H9 (cell line): ENCODE measurements at regions not wholly inside any gene's neighbourhood (a gene's known extent, or its start where the extent isn't known, plus 50 kb on each side); places are given as distances from the start of the nearest gene placed in this dataset.

Experiments used
- DNase-seq: peaks from one replicate; pipeline ENCODE4 v3.0.0-alpha.2; 2017
- H2AFZ ChIP-seq: one replicate; pipeline ENCODE4 v1.6.1; 2013; ENCODE audit warnings: mild to moderate bottlenecking, low read length, control low read depth, moderate library complexity
- H2AK5ac ChIP-seq: 2 replicates; pipeline ENCODE4 v1.6.1; 2013; ENCODE audit warnings: low read length, control low read depth, mixed read lengths; ENCODE audit not compliant: insufficient read length
- H2BK120ac ChIP-seq: one replicate; pipeline ENCODE4 v1.6.1; 2013; ENCODE audit warnings: low read depth, mild to moderate bottlenecking, low read length, control low read depth, inconsistent platforms; ENCODE audit not compliant: poor library complexity, severe bottlenecking
- H2BK12ac ChIP-seq: 2 replicates; pipeline ENCODE4 v1.6.1; 2013; ENCODE audit warnings: low read length, control low read depth, mixed read lengths, low read depth; ENCODE audit not compliant: insufficient read length
- H2BK15ac ChIP-seq: 2 replicates; pipeline ENCODE4 v1.6.1; 2013; ENCODE audit warnings: low read depth, low read length, control low read depth
- H2BK20ac ChIP-seq: one replicate; pipeline ENCODE4 v1.6.1; 2013; ENCODE audit warnings: low read depth, mild to moderate bottlenecking, low read length, control low read depth, inconsistent platforms; ENCODE audit not compliant: poor library complexity, severe bottlenecking
- H2BK5ac ChIP-seq: 2 replicates; pipeline ENCODE4 v1.6.1; 2013; ENCODE audit warnings: low read length, control low read depth, mixed read lengths; ENCODE audit not compliant: insufficient read length
- H3K14ac ChIP-seq: 2 replicates; pipeline ENCODE4 v1.6.1; 2013; ENCODE audit warnings: low read length, control low read depth; ENCODE audit not compliant: insufficient read depth
- H3K18ac ChIP-seq: 2 replicates; pipeline ENCODE4 v1.6.1; 2013; ENCODE audit warnings: low read depth, mild to moderate bottlenecking, mixed read lengths, low read length, control low read depth; ENCODE audit not compliant: insufficient read length
- H3K23ac ChIP-seq: 2 replicates; pipeline ENCODE4 v1.6.1; 2013; ENCODE audit warnings: low read length, control low read depth, mixed read lengths, low read depth; ENCODE audit not compliant: insufficient read length
- H3K23me2 ChIP-seq: 2 replicates; pipeline ENCODE4 v1.6.1; 2013; ENCODE audit warnings: low read depth, mild to moderate bottlenecking, mixed read lengths, low read length, control low read depth; ENCODE audit not compliant: insufficient read length, poor library complexity, severe bottlenecking
- H3K27ac ChIP-seq: 2 replicates; pipeline ENCODE4 v1.5.1; 2013; ENCODE audit warnings: low read length, control low read depth, mixed read lengths, low read depth; ENCODE audit not compliant: insufficient read length
- H3K27me3 ChIP-seq: 2 replicates; pipeline ENCODE4 v1.6.1; 2013; ENCODE audit warnings: low read length, control low read depth, inconsistent platforms; ENCODE audit not compliant: insufficient read depth
- H3K4ac ChIP-seq: 2 replicates; pipeline ENCODE4 v1.6.1; 2013; ENCODE audit warnings: low read depth, mild to moderate bottlenecking, control low read depth, inconsistent platforms, low read length, moderate library complexity
- H3K4me1 ChIP-seq: 2 replicates; pipeline ENCODE4 v1.6.1; 2013; ENCODE audit warnings: low read length, control low read depth, inconsistent platforms; ENCODE audit not compliant: insufficient read depth
- H3K4me2 ChIP-seq: 2 replicates; pipeline ENCODE4 v1.6.1; 2013; ENCODE audit warnings: low read length, control low read depth, mixed read lengths; ENCODE audit not compliant: insufficient read length, insufficient read depth
- H3K56ac ChIP-seq: 2 replicates; pipeline ENCODE4 v1.6.1; 2013; ENCODE audit warnings: low read depth, mild to moderate bottlenecking, mixed read lengths, low read length, control low read depth; ENCODE audit not compliant: insufficient read length
- H3K79me1 ChIP-seq: 2 replicates; pipeline ENCODE4 v1.6.1; 2013; ENCODE audit warnings: low read depth, mild to moderate bottlenecking, moderate library complexity, low read length, control low read depth, inconsistent platforms; ENCODE audit not compliant: insufficient read depth, poor library complexity, severe bottlenecking
- H3K79me2 ChIP-seq: 2 replicates; pipeline ENCODE4 v1.6.1; 2013; ENCODE audit warnings: low read length, control low read depth, inconsistent platforms; ENCODE audit not compliant: insufficient read depth
- H3K9ac ChIP-seq: 2 replicates; pipeline ENCODE4 v1.6.1; 2013; ENCODE audit warnings: low read length, control low read depth, mixed read lengths; ENCODE audit not compliant: insufficient read length; ENCODE audit errors: extremely low read depth
- H3K9me3 ChIP-seq: one replicate; pipeline ENCODE4 v1.6.1; 2013; ENCODE audit warnings: low read depth, low read length, inconsistent platforms; ENCODE audit not compliant: control insufficient read depth
- H3T11ph ChIP-seq: one replicate; pipeline ENCODE4 v1.6.1; 2013; ENCODE audit warnings: mild to moderate bottlenecking, low read length, control low read depth, inconsistent platforms
- H4K20me1 ChIP-seq: one replicate; pipeline ENCODE4 v1.6.1; 2013; ENCODE audit not compliant: control insufficient read depth, insufficient read length, insufficient read depth
- H4K5ac ChIP-seq: 2 replicates; pipeline ENCODE4 v1.6.1; 2013; ENCODE audit warnings: low read depth, mild to moderate bottlenecking, mixed read lengths, low read length, control low read depth; ENCODE audit not compliant: insufficient read length
- H4K8ac ChIP-seq: replicated peaks from 2 replicates; pipeline ENCODE4 v1.6.1; 2013; ENCODE audit warnings: low read length, control low read depth, mixed read lengths, low read depth; ENCODE audit not compliant: insufficient read length
- H4K91ac ChIP-seq: 2 replicates; pipeline ENCODE4 v1.6.1; 2013; ENCODE audit warnings: low read depth, mild to moderate bottlenecking, moderate library complexity, mixed read lengths, low read length, control low read depth; ENCODE audit not compliant: insufficient read length
- H3K27ac Mint-ChIP-seq, 3 experiments: 2 replicates in 2 of 3; 3 replicates in 1 of 3; pipeline ENCODE4 v1.8.0; 2020 to 2021; ENCODE audit warnings: mixed read lengths in 3 of 3, mild to moderate bottlenecking in 1 of 3, moderate library complexity in 1 of 3
- H3K27me3 Mint-ChIP-seq: 2 replicates; pipeline ENCODE4 v1.8.0; 2021; ENCODE audit warnings: low read depth, mild to moderate bottlenecking, moderate library complexity, mixed read lengths
- H3K36me3 Mint-ChIP-seq, 3 experiments: 2 replicates in 2 of 3; 3 replicates in 1 of 3; pipeline ENCODE4 v1.8.0; 2020 to 2021; ENCODE audit warnings: low read depth in 3 of 3, mixed read lengths in 3 of 3; ENCODE audit not compliant: insufficient read depth in 1 of 3
- H3K4me1 Mint-ChIP-seq, 2 experiments: 2 replicates each; pipeline ENCODE4 v1.8.0; 2020; ENCODE audit warnings: mixed read lengths in 2 of 2
- H3K4me3 Mint-ChIP-seq, 2 experiments: 2 replicates in 1 of 2; 3 replicates in 1 of 2; pipeline ENCODE4 v1.8.0; 2020 to 2021; ENCODE audit warnings: mild to moderate bottlenecking in 2 of 2, mixed read lengths in 2 of 2, moderate library complexity in 1 of 2
- H3K9me3 Mint-ChIP-seq, 2 experiments: 2 replicates in 1 of 2; 3 replicates in 1 of 2; pipeline ENCODE4 v1.8.0; 2020; ENCODE audit warnings: mild to moderate bottlenecking in 2 of 2, mixed read lengths in 2 of 2, moderate library complexity in 1 of 2
- WGBS: extraction: QIAGEN DNeasy Blood & Tissue Kit; methylation state at CpG from one replicate; pipeline ENCODE4 v1.1.7; 2013; ENCODE audit warnings: missing lambda C conversion rate, low lambda C conversion rate, mixed read lengths; ENCODE audit not compliant: insufficient read length; ENCODE audit errors: extremely low coverage; 5-methylcytosine and 5-hydroxymethylcytosine counted together
- TF ChIP-seq, protein P1 (sequence below): fragments of 200-600 bp; sonication (generic); conservative IDR thresholded peaks from 3 replicates; pipeline ENCODE4 v1.8.0; 2021; ENCODE audit warnings: antibody characterized with exemption, mild to moderate bottlenecking

DNA sequence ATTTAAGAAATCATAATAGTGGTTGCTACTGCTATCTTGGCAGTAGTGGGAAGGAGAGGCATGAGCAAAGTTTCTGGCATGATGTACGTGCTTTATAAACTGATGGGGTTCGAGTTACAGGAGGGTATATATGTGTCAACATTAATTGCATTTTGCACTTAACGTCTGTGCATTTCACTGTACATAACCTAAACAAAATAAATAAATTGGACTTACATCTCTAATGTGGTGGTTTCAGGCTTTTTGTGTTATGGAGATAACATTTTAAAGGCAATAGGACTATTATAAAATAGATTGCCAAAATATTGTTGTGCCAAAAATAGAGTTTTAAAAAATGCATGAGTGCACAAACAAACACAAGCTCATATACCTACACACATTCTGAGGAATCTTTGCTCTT is 1001.1 kb upstream of the GJE1 start:
- H3K27me3 ChIP-seq, result no peaks in the 10 kb centered on the region
- no peaks in the 10 kb centered on the region for H3K79me2 ChIP-seq
- no peak overlapping the region for H3K56ac ChIP-seq
- H2BK5ac ChIP-seq, result no peak overlapping the region
- no CpG with 5 or more reads among the region's 3 CpGs for WGBS
- H4K20me1 ChIP-seq, result no peaks in the 10 kb centered on the region
- H3T11ph ChIP-seq, result no peak overlapping the region
- H3K9ac ChIP-seq, result no peak overlapping the region
- no peaks in the 10 kb centered on the region for H3K9me3 ChIP-seq
- no peak overlapping the region for H4K8ac ChIP-seq
- H2BK120ac ChIP-seq, result no peak overlapping the region
- H3K4me1 ChIP-seq, result no peaks in the 10 kb centered on the region
- TF ChIP-seq, protein P1, sequence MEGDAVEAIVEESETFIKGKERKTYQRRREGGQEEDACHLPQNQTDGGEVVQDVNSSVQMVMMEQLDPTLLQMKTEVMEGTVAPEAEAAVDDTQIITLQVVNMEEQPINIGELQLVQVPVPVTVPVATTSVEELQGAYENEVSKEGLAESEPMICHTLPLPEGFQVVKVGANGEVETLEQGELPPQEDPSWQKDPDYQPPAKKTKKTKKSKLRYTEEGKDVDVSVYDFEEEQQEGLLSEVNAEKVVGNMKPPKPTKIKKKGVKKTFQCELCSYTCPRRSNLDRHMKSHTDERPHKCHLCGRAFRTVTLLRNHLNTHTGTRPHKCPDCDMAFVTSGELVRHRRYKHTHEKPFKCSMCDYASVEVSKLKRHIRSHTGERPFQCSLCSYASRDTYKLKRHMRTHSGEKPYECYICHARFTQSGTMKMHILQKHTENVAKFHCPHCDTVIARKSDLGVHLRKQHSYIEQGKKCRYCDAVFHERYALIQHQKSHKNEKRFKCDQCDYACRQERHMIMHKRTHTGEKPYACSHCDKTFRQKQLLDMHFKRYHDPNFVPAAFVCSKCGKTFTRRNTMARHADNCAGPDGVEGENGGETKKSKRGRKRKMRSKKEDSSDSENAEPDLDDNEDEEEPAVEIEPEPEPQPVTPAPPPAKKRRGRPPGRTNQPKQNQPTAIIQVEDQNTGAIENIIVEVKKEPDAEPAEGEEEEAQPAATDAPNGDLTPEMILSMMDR, result no peak
- H3K4me1 Mint-ChIP-seq, result no peaks in the 10 kb centered on the region
- no peak overlapping the region for H3K18ac ChIP-seq
- no peak overlapping the region for H3K23ac ChIP-seq
- no peak for DNase-seq
- no peaks in the 10 kb centered on the region; a peak in 1 of 5 replicates for H3K9me3 Mint-ChIP-seq
- H3K14ac ChIP-seq, result no peak overlapping the region
- H3K27me3 Mint-ChIP-seq, result no peaks in the 10 kb centered on the region
- no peak overlapping the region for H3K4me2 ChIP-seq
- no peaks in the 10 kb centered on the region; a peak in 2 of 7 replicates for H3K36me3 Mint-ChIP-seq
- H3K27ac Mint-ChIP-seq, result no peak overlapping the region
- no peak overlapping the region for H3K27ac ChIP-seq
- no peak overlapping the region for H2AFZ ChIP-seq
- H3K4me3 Mint-ChIP-seq, result no peak overlapping the region
- no peak overlapping the region for H2BK20ac ChIP-seq
- no peaks in the 10 kb centered on the region for H3K23me2 ChIP-seq
- no peak overlapping the region for H2BK15ac ChIP-seq
- H4K5ac ChIP-seq, result no peak overlapping the region
- no peak overlapping the region for H4K91ac ChIP-seq
- no peak overlapping the region for H2AK5ac ChIP-seq
- no peak overlapping the region for H2BK12ac ChIP-seq
- H3K4ac ChIP-seq, result no peak overlapping the region
- H3K79me1 ChIP-seq, result no peaks in the 10 kb centered on the region
